A673 (cell line): ENCODE measurements at regions not wholly inside any gene's neighbourhood (a gene's known extent, or its start where the extent isn't known, plus 50 kb on each side); places are given as distances from the start of the nearest gene placed in this dataset.

ENCODE experiments used
- BruUV-seq: library from RNA; stranded (reverse); fragments of 400-500 nt; replicated peaks from 2 replicates; lab custom pipeline; 2021; lab: Mats Ljungman, UMichigan
- CTCF ChIA-PET: fragments of 300-600 bp; sonication (Branson Sonifier 250); formaldehyde crosslinking; loops from one replicate; lab custom pipeline; 2022; ENCODE audit warnings: antibody characterized with exemption; lab: Charles Lee
- POLR2A ChIA-PET: fragments of 300-600 bp; sonication (Branson Sonifier 250); formaldehyde crosslinking; loops from one replicate; lab custom pipeline; 2022; ENCODE audit warnings: antibody characterized with exemption; ENCODE audit not compliant: low non-redundant PET; lab: Charles Lee
- DNase-seq: peaks from one replicate; pipeline ENCODE4 v3.0.0-alpha.2; 2015; ENCODE audit warnings: low spot score
- H3K27ac ChIP-seq: fragments of 200-600 bp; sonication (generic); 2 replicates; pipeline ENCODE4 v1.5.1; 2016; ENCODE audit warnings: mixed run types, low read depth, mild to moderate bottlenecking, mixed read lengths, antibody characterized with exemption, low read length; ENCODE audit not compliant: poor library complexity, severe bottlenecking
- H3K27me3 ChIP-seq: fragments of 200-600 bp; sonication (generic); replicated peaks from 2 replicates; pipeline ENCODE4 v1.6.1; 2017; ENCODE audit warnings: mixed run types, low read depth, mild to moderate bottlenecking, mixed read lengths, antibody characterized with exemption, low read length; ENCODE audit not compliant: insufficient read depth, poor library complexity
- H3K36me3 ChIP-seq: fragments of 200-600 bp; sonication (generic); 2 replicates; pipeline ENCODE4 v1.6.1; 2016; ENCODE audit warnings: mixed run types, mild to moderate bottlenecking, mixed read lengths, antibody characterized with exemption, low read length; ENCODE audit not compliant: insufficient read depth, poor library complexity, severe bottlenecking
- H3K4me1 ChIP-seq: fragments of 200-600 bp; sonication (generic); 2 replicates; pipeline ENCODE4 v1.6.1; 2017; ENCODE audit warnings: mixed run types, mild to moderate bottlenecking, mixed read lengths, antibody characterized with exemption, low read length; ENCODE audit not compliant: insufficient read depth, poor library complexity, severe bottlenecking
- H3K4me3 ChIP-seq: fragments of 200-600 bp; sonication (generic); 2 replicates; pipeline ENCODE4 v1.5.1; 2016; ENCODE audit warnings: low read depth, mixed run types, mild to moderate bottlenecking, mixed read lengths, low read length; ENCODE audit not compliant: poor library complexity, severe bottlenecking
- H3K9me3 ChIP-seq: fragments of 200-600 bp; sonication (generic); 2 replicates; pipeline ENCODE4 v1.6.1; 2016; ENCODE audit warnings: mixed run types, low read depth, mild to moderate bottlenecking, mixed read lengths, antibody characterized with exemption, low read length; ENCODE audit not compliant: poor library complexity, severe bottlenecking
- EZH2 ChIP-seq: fragments of 200-600 bp; sonication (generic); IDR thresholded peaks from 2 replicates; pipeline ENCODE4 v1.6.1; 2017; ENCODE audit warnings: borderline replicate concordance, low read depth, mild to moderate bottlenecking, mixed read lengths, antibody characterized with exemption, low read length; ENCODE audit not compliant: poor library complexity, severe bottlenecking
- intact Hi-C: fragments of 100-400 bp; cut with micrococcal nuclease; formaldehyde crosslinking; loops from one replicate; pipeline ENCODE4 v1.10.0; 2022; ENCODE audit not compliant: unreplicated experiment
- TF ChIP-seq, protein P1 (sequence below): fragments of 300-800, 200-600 bp; sonication (generic); conservative IDR thresholded peaks from 2 replicates; pipeline ENCODE4 v1.5.1; 2017; ENCODE audit warnings: low read depth, mild to moderate bottlenecking, antibody characterized with exemption, low read length, moderate library complexity, mixed read lengths

DNA sequence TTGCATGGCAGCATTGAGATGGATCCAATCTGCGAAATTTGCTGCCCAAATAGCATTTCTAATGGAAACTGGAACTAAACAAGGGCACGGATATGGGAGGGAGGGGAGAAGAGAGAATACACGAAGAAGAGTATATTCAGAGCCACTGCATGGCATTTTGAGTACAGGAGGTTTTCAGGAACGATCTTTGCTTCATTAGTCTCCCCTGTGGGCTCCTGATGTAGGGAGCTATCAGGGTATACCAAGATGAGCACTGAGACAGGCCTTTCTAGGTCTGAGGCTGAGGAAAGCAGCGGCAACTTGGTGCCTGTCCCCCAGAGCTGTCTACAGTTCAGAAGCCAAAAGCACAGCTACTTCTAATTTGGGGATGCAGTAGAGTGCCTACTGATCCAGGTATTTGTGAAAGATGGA lies 257.7 kb upstream of the PMFBP1 start:
- peaks cover 21% of the 10 kb centered on the region for H3K27me3 ChIP-seq
- no peak overlapping the region for H3K4me3 ChIP-seq
- H3K4me1 ChIP-seq = peaks cover 6% of the 10 kb centered on the region
- DNase-seq = no peak
- intact Hi-C loops = no loop called here
- H3K27ac ChIP-seq = no peak overlapping the region
- CTCF ChIA-PET = interaction anchor here (0.6 to 0.7 kb wide), 2 partner anchors 37 to 403 kb away, joined by 3 to 6 read pairs; no protein-coding TSS in a partner anchor
- POLR2A ChIA-PET = no interaction called here
- H3K36me3 ChIP-seq = no peaks in the 10 kb centered on the region
- BruUV-seq = no TSS peak
- TF ChIP-seq EZH2 = no peak
- TF ChIP-seq, protein P1, sequence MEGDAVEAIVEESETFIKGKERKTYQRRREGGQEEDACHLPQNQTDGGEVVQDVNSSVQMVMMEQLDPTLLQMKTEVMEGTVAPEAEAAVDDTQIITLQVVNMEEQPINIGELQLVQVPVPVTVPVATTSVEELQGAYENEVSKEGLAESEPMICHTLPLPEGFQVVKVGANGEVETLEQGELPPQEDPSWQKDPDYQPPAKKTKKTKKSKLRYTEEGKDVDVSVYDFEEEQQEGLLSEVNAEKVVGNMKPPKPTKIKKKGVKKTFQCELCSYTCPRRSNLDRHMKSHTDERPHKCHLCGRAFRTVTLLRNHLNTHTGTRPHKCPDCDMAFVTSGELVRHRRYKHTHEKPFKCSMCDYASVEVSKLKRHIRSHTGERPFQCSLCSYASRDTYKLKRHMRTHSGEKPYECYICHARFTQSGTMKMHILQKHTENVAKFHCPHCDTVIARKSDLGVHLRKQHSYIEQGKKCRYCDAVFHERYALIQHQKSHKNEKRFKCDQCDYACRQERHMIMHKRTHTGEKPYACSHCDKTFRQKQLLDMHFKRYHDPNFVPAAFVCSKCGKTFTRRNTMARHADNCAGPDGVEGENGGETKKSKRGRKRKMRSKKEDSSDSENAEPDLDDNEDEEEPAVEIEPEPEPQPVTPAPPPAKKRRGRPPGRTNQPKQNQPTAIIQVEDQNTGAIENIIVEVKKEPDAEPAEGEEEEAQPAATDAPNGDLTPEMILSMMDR = no peak
- H3K9me3 ChIP-seq = peaks cover 15% of the 10 kb centered on the region

DNA sequence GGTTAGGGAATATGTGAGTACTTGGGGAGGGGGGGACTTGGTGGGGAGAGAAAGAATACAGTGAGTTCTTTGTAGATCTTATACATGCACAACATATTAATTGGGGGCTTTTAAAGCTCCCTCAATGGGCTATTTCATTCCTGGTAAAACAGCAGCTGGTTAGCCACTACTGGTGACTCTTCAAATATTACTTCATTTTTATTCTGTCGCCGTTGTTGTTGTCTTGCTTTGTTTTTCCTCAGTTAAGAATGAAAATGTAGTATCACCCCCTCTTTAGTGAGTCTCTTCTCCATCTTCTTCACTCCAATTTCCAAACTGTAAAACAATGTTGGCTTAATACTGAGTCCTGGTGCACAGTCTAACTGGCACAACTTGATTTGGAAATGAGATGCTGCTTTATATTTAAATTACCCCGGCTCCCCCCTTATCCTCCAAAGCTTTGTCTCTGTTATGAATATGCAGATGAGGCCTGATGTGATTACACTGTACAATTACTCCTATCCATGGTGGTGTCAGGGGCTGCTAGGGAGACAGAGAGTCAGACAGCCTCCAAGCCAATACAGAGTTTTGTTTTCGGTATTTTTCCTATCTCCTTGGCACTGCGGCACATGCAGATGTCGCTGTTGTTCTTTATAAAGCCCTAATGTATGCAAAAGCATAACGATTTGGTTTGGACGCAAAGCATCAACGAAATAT lies 256.9 kb upstream of the PMFBP1 start:
- peak; percentile 41 for DNase-seq
- intact Hi-C loops = no loop called here
- Histone ChIP-seq H3K4me1 (peaks cover 8% of the 10 kb centered on the region), H3K27ac (no peak overlapping the region), H3K27me3 (peaks cover 21% of the 10 kb centered on the region), H3K36me3 (no peaks in the 10 kb centered on the region), H3K9me3 (peaks cover 7% of the 10 kb centered on the region), H3K4me3 (no peak overlapping the region)
- ChIA-PET POLR2A (no interaction called here), CTCF (no interaction called here)
- TF ChIP-seq, protein P1 = peak; percentile 61
- no peak for TF ChIP-seq EZH2
- no TSS peak for BruUV-seq

DNA sequence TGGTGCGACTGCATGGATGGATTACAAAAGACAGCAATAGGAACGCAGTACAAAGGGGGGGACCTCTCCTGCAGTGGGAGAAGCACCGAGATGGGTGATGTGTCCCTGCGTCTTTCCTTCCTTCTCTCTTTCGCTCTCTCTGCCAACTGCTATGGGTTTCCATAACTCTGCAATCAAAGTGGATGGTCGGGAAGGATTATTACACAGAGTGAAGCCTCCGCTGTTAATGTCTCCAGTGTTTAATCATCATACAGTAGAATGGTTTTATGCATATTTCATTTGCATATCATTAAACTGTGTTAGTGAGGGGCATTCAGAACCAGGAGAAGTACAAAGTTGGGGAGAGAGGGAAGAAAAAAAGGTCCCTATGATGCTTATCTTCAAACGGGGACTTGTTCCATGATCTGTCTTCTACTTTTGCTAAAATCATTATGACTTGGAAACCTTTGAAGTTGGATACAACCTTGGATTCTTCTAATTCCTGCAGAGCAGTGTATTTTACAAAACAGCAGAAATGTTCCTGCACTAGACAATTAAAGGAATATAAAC lies 255.9 kb upstream of the PMFBP1 start:
- Histone ChIP-seq H3K4me3 (no peak overlapping the region), H3K9me3 (no peaks in the 10 kb centered on the region), H3K36me3 (no peaks in the 10 kb centered on the region), H3K27ac (no peak overlapping the region), H3K27me3 (peaks cover 21% of the 10 kb centered on the region), H3K4me1 (peaks cover 8% of the 10 kb centered on the region)
- DNase-seq = no peak
- no TSS peak for BruUV-seq
- POLR2A ChIA-PET = interaction anchor here (0.6 kb wide), 1 partner anchor 53 kb away, joined by 3 read pairs; no protein-coding TSS in a partner anchor
- intact Hi-C loops = no loop called here
- TF ChIP-seq, protein P1 = no peak
- TF ChIP-seq EZH2 = no peak
- CTCF ChIA-PET = no interaction called here
